ENCODE measurements at regions not wholly inside any gene's neighbourhood (a gene's known extent, or its start where the extent isn't known, plus 50 kb on each side); places are given as distances from the start of the nearest gene placed in this dataset.

DNA sequence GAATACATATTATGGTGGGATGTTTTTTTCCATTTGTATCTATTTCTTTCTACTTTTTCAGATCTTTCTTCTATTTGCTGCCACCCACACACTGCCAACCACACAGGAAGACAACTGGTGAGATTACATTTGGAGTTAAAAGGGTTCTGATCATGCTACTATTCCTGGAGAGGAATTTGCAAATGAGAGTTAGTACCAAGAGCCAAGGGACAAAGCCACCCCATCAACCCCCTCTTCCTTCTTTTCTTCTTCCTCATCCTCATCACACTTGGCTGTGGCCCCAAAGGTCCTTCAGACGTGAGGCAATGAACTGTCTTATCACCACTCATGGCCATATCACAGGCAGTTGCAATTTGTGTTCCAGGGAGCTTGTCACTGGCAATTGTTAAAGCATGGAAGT lies 215.6 kb upstream of the SLC14A2 start:
- TF ChIP-seq POLR2AphosphoS5 (IDR thresholded peaks at IDR 0.05; ENCODE audit: low read depth, low read length), result no peak
- no peak for TF ChIP-seq ZNF839 (CRISPR knock-in tag; IDR thresholded peaks at IDR 0.05; ENCODE audit: borderline replicate concordance)
- TF ChIP-seq, protein P1, sequence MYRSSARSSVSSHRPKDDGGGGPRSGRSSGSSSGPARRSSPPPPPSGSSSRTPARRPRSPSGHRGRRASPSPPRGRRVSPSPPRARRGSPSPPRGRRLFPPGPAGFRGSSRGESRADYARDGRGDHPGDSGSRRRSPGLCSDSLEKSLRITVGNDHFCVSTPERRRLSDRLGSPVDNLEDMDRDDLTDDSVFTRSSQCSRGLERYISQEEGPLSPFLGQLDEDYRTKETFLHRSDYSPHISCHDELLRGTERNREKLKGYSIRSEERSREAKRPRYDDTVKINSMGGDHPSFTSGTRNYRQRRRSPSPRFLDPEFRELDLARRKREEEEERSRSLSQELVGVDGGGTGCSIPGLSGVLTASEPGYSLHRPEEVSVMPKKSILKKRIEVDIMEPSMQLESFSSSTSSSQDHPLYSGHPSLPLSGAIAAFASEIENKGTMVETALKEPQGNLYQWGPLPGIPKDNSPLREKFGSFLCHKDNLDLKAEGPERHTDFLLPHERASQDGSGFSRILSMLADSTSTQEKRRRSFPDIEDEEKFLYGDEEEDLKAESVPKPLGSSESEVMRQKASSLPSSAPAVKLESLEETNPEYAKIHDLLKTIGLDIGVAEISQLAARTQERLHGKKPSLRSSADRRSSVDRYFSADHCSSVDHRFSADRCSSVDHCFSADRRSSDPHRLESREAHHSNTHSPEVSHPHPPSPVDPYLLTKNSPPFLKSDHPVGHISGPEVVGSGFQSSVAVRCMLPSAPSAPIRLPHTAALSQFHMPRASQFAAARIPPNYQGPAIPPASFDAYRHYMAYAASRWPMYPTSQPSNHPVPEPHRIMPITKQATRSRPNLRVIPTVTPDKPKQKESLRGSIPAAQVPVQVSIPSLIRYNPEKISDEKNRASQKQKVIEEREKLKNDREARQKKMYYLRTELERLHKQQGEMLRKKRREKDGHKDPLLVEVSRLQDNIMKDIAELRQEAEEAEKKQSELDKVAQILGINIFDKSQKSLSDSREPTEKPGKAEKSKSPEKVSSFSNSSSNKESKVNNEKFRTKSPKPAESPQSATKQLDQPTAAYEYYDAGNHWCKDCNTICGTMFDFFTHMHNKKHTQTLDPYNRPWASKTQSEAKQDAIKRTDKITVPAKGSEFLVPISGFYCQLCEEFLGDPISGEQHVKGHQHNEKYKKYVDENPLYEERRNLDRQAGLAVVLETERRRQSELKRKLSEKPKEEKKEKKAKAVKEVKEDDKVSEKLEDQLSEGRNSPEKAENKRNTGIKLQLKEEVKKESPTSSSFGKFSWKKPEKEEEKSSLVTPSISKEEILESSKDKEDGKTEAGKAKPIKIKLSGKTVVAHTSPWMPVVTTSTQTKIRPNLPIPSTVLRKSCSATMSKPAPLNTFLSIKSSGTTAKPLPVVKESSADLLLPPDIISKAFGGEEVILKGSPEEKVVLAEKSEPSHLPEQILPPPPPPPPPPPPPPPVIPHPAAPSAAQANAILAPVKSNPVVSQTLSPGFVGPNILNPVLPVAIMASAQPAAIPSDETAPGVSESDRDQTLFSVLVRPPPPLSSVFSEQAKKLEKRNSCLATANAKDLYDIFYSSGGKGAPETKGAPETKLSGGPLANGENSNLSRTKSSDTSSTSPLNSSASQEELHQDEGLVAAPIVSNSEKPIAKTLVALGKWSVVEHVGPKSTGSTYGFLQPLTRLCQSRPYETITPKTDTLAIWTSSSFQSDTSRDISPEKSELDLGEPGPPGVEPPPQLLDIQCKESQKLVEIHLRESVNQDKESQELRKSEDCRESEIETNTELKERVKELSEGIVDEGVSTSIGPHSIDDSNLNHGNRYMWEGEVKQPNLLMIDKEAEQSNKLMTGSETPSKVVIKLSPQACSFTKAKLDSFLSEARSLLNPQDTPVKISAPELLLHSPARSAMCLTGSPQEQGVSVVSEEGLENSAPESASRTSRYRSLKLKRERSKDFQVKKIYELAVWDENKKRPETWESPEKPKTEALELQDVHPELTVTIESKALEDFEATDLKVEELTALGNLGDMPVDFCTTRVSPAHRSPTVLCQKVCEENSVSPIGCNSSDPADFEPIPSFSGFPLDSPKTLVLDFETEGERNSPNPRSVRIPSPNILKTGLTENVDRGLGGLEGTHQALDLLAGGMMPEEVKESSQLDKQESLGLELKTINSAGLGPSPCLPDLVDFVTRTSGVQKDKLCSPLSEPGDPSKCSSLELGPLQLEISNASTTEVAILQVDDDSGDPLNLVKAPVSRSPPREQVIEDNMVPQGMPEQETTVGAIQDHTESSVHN (CRISPR knock-in tag; IDR thresholded peaks at IDR 0.05), result no peak
